Hepatocyte (in vitro differentiated cells): ENCODE measurements at regions not wholly inside any gene's neighbourhood (a gene's known extent, or its start where the extent isn't known, plus 50 kb on each side); places are given as distances from the start of the nearest gene placed in this dataset.

ENCODE experiments used
- EZH2phosphoT487 ChIP-seq: fragments of 200-600 bp; sonication (generic); IDR thresholded peaks from one replicate; pipeline ENCODE4 v1.6.1; 2018; ENCODE audit warnings: antibody characterized with exemption, mild to moderate bottlenecking, low read depth, moderate library complexity; ENCODE audit not compliant: unreplicated experiment, severe bottlenecking
- TF ChIP-seq, protein P1 (sequence below): fragments of 200-600 bp; sonication (generic); IDR thresholded peaks from 2 replicates; pipeline ENCODE4 v1.5.1; 2016; ENCODE audit warnings: antibody characterized with exemption, mild to moderate bottlenecking; ENCODE audit not compliant: poor library complexity

DNA sequence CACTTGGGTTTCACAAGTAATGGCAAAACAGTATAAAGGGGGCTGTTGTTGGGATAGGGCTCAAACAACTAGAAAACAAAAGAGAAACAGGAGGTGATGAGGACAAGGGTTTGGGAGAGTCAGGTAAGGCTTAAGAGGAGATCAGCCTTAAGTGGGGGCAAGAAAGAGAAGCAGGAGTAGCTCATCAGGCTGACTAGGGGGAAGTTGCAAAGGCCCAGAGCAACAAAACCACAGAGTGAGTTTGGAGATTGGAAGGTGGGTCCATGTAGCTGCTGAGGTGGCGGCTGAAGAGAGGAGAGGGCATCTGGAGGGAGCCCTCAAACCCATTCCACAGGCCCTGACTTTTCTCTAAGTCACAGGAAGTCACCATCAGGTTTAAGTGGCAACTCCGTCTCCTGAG, 126.0 kb downstream of the MREG start:
- TF ChIP-seq EZH2phosphoT487 = no peak
- TF ChIP-seq, protein P1, sequence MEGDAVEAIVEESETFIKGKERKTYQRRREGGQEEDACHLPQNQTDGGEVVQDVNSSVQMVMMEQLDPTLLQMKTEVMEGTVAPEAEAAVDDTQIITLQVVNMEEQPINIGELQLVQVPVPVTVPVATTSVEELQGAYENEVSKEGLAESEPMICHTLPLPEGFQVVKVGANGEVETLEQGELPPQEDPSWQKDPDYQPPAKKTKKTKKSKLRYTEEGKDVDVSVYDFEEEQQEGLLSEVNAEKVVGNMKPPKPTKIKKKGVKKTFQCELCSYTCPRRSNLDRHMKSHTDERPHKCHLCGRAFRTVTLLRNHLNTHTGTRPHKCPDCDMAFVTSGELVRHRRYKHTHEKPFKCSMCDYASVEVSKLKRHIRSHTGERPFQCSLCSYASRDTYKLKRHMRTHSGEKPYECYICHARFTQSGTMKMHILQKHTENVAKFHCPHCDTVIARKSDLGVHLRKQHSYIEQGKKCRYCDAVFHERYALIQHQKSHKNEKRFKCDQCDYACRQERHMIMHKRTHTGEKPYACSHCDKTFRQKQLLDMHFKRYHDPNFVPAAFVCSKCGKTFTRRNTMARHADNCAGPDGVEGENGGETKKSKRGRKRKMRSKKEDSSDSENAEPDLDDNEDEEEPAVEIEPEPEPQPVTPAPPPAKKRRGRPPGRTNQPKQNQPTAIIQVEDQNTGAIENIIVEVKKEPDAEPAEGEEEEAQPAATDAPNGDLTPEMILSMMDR = no peak
